ENCODE measurements at regions not wholly inside any gene's neighbourhood (a gene's known extent, or its start where the extent isn't known, plus 50 kb on each side); places are given as distances from the start of the nearest gene placed in this dataset.

- TF ChIP-seq CTCF (IDR thresholded peaks at IDR 0.05 in 4 of 5, conservative IDR thresholded peaks at IDR 0.05 in 1 of 5) (no peak), POLR2A (IDR thresholded peaks at IDR 0.05) (no peak)
Measured at GRCh38 chr20:53853111-53853713, 217.2 kb downstream of the BCAS1 start.

Data from gastrocnemius medialis (tissue), 4 donors.